HEK293 (cell line): ENCODE measurements at regions not wholly inside any gene's neighbourhood (a gene's known extent, or its start where the extent isn't known, plus 50 kb on each side); places are given as distances from the start of the nearest gene placed in this dataset.

Experiments used
- CTCF ChIA-PET: fragments of 350-600 bp; formaldehyde crosslinking; extraction: SDS; loops from one replicate; lab custom pipeline; 2021; ENCODE audit warnings: antibody characterized with exemption; lab: Yijun Ruan, JAX
- POLR2A ChIA-PET: fragments of 300-600 bp; formaldehyde crosslinking; extraction: SDS; loops from one replicate; lab custom pipeline; 2020; ENCODE audit warnings: antibody characterized with exemption, inconsistent platforms; lab: Yijun Ruan, JAX
- H3K27ac ChIP-seq: fragments of 200-500 bp; sonication (Bioruptor generic); 2 replicates; pipeline ENCODE4 v1.5.1; 2014; ENCODE audit warnings: low read depth, low read length, control low read depth, inconsistent platforms; ENCODE audit errors: extremely low read depth
- H3K36me3 ChIP-seq, 2 experiments: fragments of 200-500 bp in 1 of 2; sonication (Bioruptor generic) in 1 of 2; 1 replicate in 1 of 2; 2 replicates in 1 of 2; pipeline ENCODE4 v1.5.1; 2014 to 2017; ENCODE audit warnings: inconsistent platforms in 2 of 2, low read length in 2 of 2; ENCODE audit not compliant: control insufficient read depth in 2 of 2, insufficient read depth in 1 of 2
- H3K4me1 ChIP-seq: fragments of 200-500 bp; sonication (Bioruptor generic); 2 replicates; pipeline ENCODE4 v1.5.1; 2014; ENCODE audit warnings: mild to moderate bottlenecking, low read length, inconsistent platforms; ENCODE audit not compliant: control insufficient read depth, insufficient read depth
- H3K4me3 ChIP-seq: 2 replicates; pipeline ENCODE4 v1.5.1; 2011; ENCODE audit warnings: low read depth, mild to moderate bottlenecking, control low read depth, low read length, moderate library complexity
- H3K9me3 ChIP-seq: fragments of 200-500 bp; sonication (Bioruptor generic); 2 replicates; pipeline ENCODE4 v1.5.1; 2014; ENCODE audit warnings: low read depth, low read length, inconsistent platforms; ENCODE audit not compliant: control insufficient read depth, insufficient read depth
- BCL11A ChIP-seq: fragments of 450-650 bp; formaldehyde crosslinking; IDR thresholded peaks from 2 replicates; pipeline ENCODE4 v1.5.1; 2016; ENCODE audit warnings: low read depth, missing biosample characterization, missing genetic modification characterization
- HOXC10 ChIP-seq: sonication (generic); formaldehyde crosslinking; IDR thresholded peaks from 2 replicates; pipeline ENCODE4 v1.8.1; 2023; ENCODE audit warnings: mild to moderate bottlenecking, missing genetic modification reagents
- MYNN ChIP-seq: fragments of 450-650 bp; formaldehyde crosslinking; IDR thresholded peaks from 2 replicates; pipeline ENCODE4 v1.5.1; 2016; ENCODE audit warnings: missing biosample characterization, missing genetic modification characterization, borderline replicate concordance
- MZF1 ChIP-seq: fragments of 450-650 bp; formaldehyde crosslinking; IDR thresholded peaks from 2 replicates; pipeline ENCODE4 v1.5.1; 2017; ENCODE audit warnings: missing biosample characterization, missing genetic modification characterization, borderline replicate concordance
- WT1 ChIP-seq: fragments of 450-650 bp; formaldehyde crosslinking; IDR thresholded peaks from 2 replicates; pipeline ENCODE4 v1.5.1; 2016; ENCODE audit warnings: missing biosample characterization, missing genetic modification characterization
- ZBTB17 ChIP-seq: fragments of 450-650 bp; formaldehyde crosslinking; IDR thresholded peaks from 2 replicates; pipeline ENCODE4 v1.5.1; 2016; ENCODE audit warnings: missing biosample characterization, missing genetic modification characterization
- ZNF121 ChIP-seq: fragments of 450-650 bp; formaldehyde crosslinking; IDR thresholded peaks from 2 replicates; pipeline ENCODE4 v1.5.1; 2016; ENCODE audit warnings: missing biosample characterization, missing genetic modification characterization
- ZNF16 ChIP-seq: fragments of 450-650 bp; formaldehyde crosslinking; IDR thresholded peaks from 2 replicates; pipeline ENCODE4 v1.5.1; 2016; ENCODE audit warnings: low read depth, missing biosample characterization, missing genetic modification characterization
- ZNF174 ChIP-seq: fragments of 450-650 bp; formaldehyde crosslinking; IDR thresholded peaks from 2 replicates; pipeline ENCODE4 v1.5.0; 2017; ENCODE audit warnings: missing biosample characterization, mild to moderate bottlenecking, missing genetic modification characterization
- ZNF211 ChIP-seq: fragments of 450-650 bp; formaldehyde crosslinking; IDR thresholded peaks from 2 replicates; pipeline ENCODE4 v1.5.1; 2016; ENCODE audit warnings: low read depth, missing biosample characterization, missing genetic modification characterization
- ZNF23 ChIP-seq: fragments of 450-650 bp; formaldehyde crosslinking; IDR thresholded peaks from 2 replicates; pipeline ENCODE4 v1.5.1; 2016; ENCODE audit warnings: missing biosample characterization, missing genetic modification characterization, borderline replicate concordance
- ZNF248 ChIP-seq: fragments of 450-650 bp; formaldehyde crosslinking; IDR thresholded peaks from 2 replicates; pipeline ENCODE4 v1.5.1; 2017; ENCODE audit warnings: missing biosample characterization, missing genetic modification characterization
- ZNF311 ChIP-seq: fragments of 450-650 bp; formaldehyde crosslinking; IDR thresholded peaks from 2 replicates; pipeline ENCODE4 v1.5.1; 2017; ENCODE audit warnings: missing biosample characterization, missing genetic modification characterization, borderline replicate concordance
- ZNF404 ChIP-seq: fragments of 450-650 bp; formaldehyde crosslinking; IDR thresholded peaks from 2 replicates; pipeline ENCODE4 v1.5.1; 2017; ENCODE audit warnings: missing biosample characterization, missing genetic modification characterization
- ZNF473 ChIP-seq: fragments of 450-650 bp; formaldehyde crosslinking; IDR thresholded peaks from 2 replicates; pipeline ENCODE4 v1.5.1; 2017; ENCODE audit warnings: missing biosample characterization, missing genetic modification characterization
- ZNF530 ChIP-seq: fragments of 450-650 bp; formaldehyde crosslinking; IDR thresholded peaks from 2 replicates; pipeline ENCODE4 v1.5.1; 2016; ENCODE audit warnings: low read depth, missing biosample characterization, missing genetic modification characterization
- ZNF585B ChIP-seq: fragments of 450-650 bp; formaldehyde crosslinking; IDR thresholded peaks from 2 replicates; pipeline ENCODE4 v1.5.1; 2016; ENCODE audit warnings: missing biosample characterization, missing genetic modification characterization
- ZNF610 ChIP-seq: fragments of 450-650 bp; formaldehyde crosslinking; IDR thresholded peaks from 2 replicates; pipeline ENCODE4 v1.5.1; 2016; ENCODE audit warnings: missing biosample characterization, missing genetic modification characterization, borderline replicate concordance
- ZNF654 ChIP-seq: fragments of 450-650 bp; formaldehyde crosslinking; IDR thresholded peaks from 2 replicates; pipeline ENCODE4 v1.5.1; 2016; ENCODE audit warnings: low read depth, missing biosample characterization, missing genetic modification characterization
- ZNF670 ChIP-seq: fragments of 450-650 bp; formaldehyde crosslinking; IDR thresholded peaks from 2 replicates; pipeline ENCODE4 v1.5.1; 2016; ENCODE audit warnings: missing biosample characterization, missing genetic modification characterization, low read depth
- ZNF701 ChIP-seq: fragments of 450-650 bp; formaldehyde crosslinking; IDR thresholded peaks from 2 replicates; pipeline ENCODE4 v1.5.1; 2016; ENCODE audit warnings: missing biosample characterization, missing genetic modification characterization
- ZNF707 ChIP-seq: fragments of 450-650 bp; formaldehyde crosslinking; IDR thresholded peaks from 2 replicates; pipeline ENCODE4 v1.5.1; 2016; ENCODE audit warnings: missing biosample characterization, missing genetic modification characterization
- ZNF785 ChIP-seq: fragments of 450-650 bp; formaldehyde crosslinking; IDR thresholded peaks from 2 replicates; pipeline ENCODE4 v1.5.1; 2016; ENCODE audit warnings: missing biosample characterization, missing genetic modification characterization
- ZNF830 ChIP-seq: fragments of 450-650 bp; IDR thresholded peaks from 2 replicates; pipeline ENCODE4 v1.5.0; 2018; ENCODE audit warnings: missing biosample characterization, missing genetic modification characterization, low read depth, mild to moderate bottlenecking, moderate library complexity
- ZXDB ChIP-seq: fragments of 450-650 bp; formaldehyde crosslinking; IDR thresholded peaks from 2 replicates; pipeline ENCODE4 v1.5.1; 2016; ENCODE audit warnings: missing biosample characterization, missing genetic modification characterization
- TF ChIP-seq, protein P1 (sequence below): fragments of 450-650 bp; formaldehyde crosslinking; IDR thresholded peaks from 2 replicates; pipeline ENCODE4 v1.5.1; 2016; ENCODE audit warnings: missing biosample characterization, missing genetic modification characterization
- TF ChIP-seq, protein P2 (sequence below): fragments of 450-650 bp; formaldehyde crosslinking; IDR thresholded peaks from 2 replicates; pipeline ENCODE4 v1.5.1; 2016; ENCODE audit warnings: missing biosample characterization, missing genetic modification characterization
- TF ChIP-seq, protein P3 (sequence below): fragments of 450-650 bp; formaldehyde crosslinking; IDR thresholded peaks from 2 replicates; pipeline ENCODE4 v1.5.1; 2016; ENCODE audit warnings: missing biosample characterization, missing genetic modification characterization
- TF ChIP-seq, protein P4 (sequence below): fragments of 450-650 bp; formaldehyde crosslinking; IDR thresholded peaks from 2 replicates; pipeline ENCODE4 v1.5.1; 2016; ENCODE audit warnings: missing biosample characterization, missing genetic modification characterization

GRCh38 chr1:81213279-81213678, 587.5 kb upstream of the ADGRL2 start:
- Histone ChIP-seq H3K36me3 (no peaks in the 10 kb centered on the region), H3K27ac (no peak overlapping the region), H3K4me3 (no peak overlapping the region), H3K9me3 (no peaks in the 10 kb centered on the region), H3K4me1 (no peaks in the 10 kb centered on the region)
- TF ChIP-seq ZBTB17 (tag by site-specific recombination) (no peak), ZNF311 (no peak), ZNF670 (tag by site-specific recombination) (no peak), ZNF707 (tag by site-specific recombination) (no peak), ZNF404 (no peak), ZNF785 (tag by site-specific recombination) (no peak), ZNF585B (no peak), HOXC10 (no peak), MZF1 (tag by site-specific recombination) (no peak), ZNF248 (tag by site-specific recombination) (no peak), WT1 (tag by site-specific recombination) (no peak), ZNF23 (tag by site-specific recombination) (no peak), ZXDB (tag by site-specific recombination) (no peak), MYNN (tag by site-specific recombination) (no peak), ZNF830 (tag by site-specific recombination) (no peak), ZNF174 (tag by site-specific recombination) (no peak), ZNF654 (tag by site-specific recombination) (no peak), ZNF16 (tag by site-specific recombination) (no peak)
- TF ChIP-seq, protein P1, sequence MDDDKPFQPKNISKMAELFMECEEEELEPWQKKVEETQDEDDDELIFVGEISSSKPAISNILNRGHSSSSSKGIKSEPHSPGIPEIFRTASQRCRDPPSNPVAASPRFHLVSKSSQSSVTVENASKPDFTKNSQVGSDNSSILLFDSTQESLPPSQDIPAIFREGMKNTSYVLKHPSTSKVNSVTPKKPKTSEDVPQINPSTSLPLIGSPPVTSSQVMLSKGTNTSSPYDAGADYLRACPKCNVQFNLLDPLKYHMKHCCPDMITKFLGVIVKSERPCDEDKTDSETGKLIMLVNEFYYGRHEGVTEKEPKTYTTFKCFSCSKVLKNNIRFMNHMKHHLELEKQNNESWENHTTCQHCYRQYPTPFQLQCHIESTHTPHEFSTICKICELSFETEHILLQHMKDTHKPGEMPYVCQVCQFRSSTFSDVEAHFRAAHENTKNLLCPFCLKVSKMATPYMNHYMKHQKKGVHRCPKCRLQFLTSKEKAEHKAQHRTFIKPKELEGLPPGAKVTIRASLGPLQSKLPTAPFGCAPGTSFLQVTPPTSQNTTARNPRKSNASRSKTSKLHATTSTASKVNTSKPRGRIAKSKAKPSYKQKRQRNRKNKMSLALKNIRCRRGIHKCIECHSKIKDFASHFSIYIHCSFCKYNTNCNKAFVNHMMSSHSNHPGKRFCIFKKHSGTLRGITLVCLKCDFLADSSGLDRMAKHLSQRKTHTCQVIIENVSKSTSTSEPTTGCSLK (tag by site-specific recombination), result no peak
- ChIA-PET CTCF (no interaction called here), POLR2A (no interaction called here)

DNA sequence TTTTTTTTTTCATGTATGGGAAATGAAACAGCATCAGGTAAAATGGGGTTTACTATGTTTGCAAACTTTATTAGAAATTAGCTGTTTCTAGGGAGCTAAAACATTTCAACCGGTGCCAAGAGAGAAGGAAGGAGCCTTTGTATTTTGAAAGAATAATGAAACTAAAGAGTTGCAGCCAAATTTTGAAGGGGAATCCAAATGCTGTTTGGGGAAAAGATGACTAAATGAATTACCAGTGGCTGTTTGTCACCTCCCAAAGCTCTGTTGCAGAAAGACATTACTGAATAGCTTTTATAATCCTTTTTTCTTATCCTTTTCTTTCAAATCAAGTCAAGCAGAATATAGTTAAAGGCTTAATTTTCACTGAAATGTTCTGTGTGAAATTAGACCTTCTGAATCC, 591.3 kb upstream of the ADGRL2 start:
- TF ChIP-seq ZNF121 (tag by site-specific recombination), result no peak
- TF ChIP-seq ZNF610 (tag by site-specific recombination), result no peak
- TF ChIP-seq ZNF211 (tag by site-specific recombination), result no peak
- TF ChIP-seq ZNF530, result no peak
- no peak overlapping the region for H3K4me3 ChIP-seq
- no peaks in the 10 kb centered on the region for H3K9me3 ChIP-seq
- ChIA-PET CTCF (no interaction called here), POLR2A (no interaction called here)
- no peak overlapping the region for H3K27ac ChIP-seq
- no peaks in the 10 kb centered on the region for H3K36me3 ChIP-seq
- no peaks in the 10 kb centered on the region for H3K4me1 ChIP-seq

- Histone ChIP-seq H3K27ac (no peak overlapping the region), H3K4me3 (no peak overlapping the region), H3K4me1 (no peaks in the 10 kb centered on the region), H3K36me3 (no peaks in the 10 kb centered on the region), H3K9me3 (no peaks in the 10 kb centered on the region)
- ChIA-PET POLR2A (no interaction called here), CTCF (no interaction called here)
- TF ChIP-seq BCL11A (tag by site-specific recombination), result no peak
- no peak for TF ChIP-seq ZNF701 (tag by site-specific recombination)
- no peak for TF ChIP-seq ZNF473 (tag by site-specific recombination)
- TF ChIP-seq, protein P2, sequence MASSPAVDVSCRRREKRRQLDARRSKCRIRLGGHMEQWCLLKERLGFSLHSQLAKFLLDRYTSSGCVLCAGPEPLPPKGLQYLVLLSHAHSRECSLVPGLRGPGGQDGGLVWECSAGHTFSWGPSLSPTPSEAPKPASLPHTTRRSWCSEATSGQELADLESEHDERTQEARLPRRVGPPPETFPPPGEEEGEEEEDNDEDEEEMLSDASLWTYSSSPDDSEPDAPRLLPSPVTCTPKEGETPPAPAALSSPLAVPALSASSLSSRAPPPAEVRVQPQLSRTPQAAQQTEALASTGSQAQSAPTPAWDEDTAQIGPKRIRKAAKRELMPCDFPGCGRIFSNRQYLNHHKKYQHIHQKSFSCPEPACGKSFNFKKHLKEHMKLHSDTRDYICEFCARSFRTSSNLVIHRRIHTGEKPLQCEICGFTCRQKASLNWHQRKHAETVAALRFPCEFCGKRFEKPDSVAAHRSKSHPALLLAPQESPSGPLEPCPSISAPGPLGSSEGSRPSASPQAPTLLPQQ, result no peak
- TF ChIP-seq, protein P3, sequence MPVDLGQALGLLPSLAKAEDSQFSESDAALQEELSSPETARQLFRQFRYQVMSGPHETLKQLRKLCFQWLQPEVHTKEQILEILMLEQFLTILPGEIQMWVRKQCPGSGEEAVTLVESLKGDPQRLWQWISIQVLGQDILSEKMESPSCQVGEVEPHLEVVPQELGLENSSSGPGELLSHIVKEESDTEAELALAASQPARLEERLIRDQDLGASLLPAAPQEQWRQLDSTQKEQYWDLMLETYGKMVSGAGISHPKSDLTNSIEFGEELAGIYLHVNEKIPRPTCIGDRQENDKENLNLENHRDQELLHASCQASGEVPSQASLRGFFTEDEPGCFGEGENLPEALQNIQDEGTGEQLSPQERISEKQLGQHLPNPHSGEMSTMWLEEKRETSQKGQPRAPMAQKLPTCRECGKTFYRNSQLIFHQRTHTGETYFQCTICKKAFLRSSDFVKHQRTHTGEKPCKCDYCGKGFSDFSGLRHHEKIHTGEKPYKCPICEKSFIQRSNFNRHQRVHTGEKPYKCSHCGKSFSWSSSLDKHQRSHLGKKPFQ (tag by site-specific recombination), result no peak
- TF ChIP-seq, protein P4, sequence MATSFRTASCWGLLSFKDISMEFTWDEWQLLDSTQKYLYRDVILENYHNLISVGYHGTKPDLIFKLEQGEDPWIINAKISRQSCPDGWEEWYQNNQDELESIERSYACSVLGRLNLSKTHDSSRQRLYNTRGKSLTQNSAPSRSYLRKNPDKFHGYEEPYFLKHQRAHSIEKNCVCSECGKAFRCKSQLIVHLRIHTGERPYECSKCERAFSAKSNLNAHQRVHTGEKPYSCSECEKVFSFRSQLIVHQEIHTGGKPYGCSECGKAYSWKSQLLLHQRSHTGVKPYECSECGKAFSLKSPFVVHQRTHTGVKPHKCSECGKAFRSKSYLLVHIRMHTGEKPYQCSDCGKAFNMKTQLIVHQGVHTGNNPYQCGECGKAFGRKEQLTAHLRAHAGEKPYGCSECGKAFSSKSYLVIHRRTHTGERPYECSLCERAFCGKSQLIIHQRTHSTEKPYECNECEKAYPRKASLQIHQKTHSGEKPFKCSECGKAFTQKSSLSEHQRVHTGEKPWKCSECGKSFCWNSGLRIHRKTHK (tag by site-specific recombination), result no peak
Observed at GRCh38 chr1:81208441-81208840, 592.3 kb upstream of the ADGRL2 start.
